Stimulated activated CD4-positive, alpha-beta T cell treated with anti-CD3 and anti-CD28 coated beads, Interleukin-15, amount 100 ng/mL, for 24 hours (primary cell): ENCODE measurements at regions not wholly inside any gene's neighbourhood (a gene's known extent, or its start where the extent isn't known, plus 50 kb on each side); places are given as distances from the start of the nearest gene placed in this dataset.
A peak's percentile ranks its signal among the peaks of the same experiment; 100 is the strongest.

Experiments used
- DNase-seq: peaks from one replicate; pipeline ENCODE4 v3.0.0-alpha.2; 2020

GRCh38 chr18:73913505-73913904, 234.1 kb downstream of the FBXO15 start:
- no peak for DNase-seq

DNA sequence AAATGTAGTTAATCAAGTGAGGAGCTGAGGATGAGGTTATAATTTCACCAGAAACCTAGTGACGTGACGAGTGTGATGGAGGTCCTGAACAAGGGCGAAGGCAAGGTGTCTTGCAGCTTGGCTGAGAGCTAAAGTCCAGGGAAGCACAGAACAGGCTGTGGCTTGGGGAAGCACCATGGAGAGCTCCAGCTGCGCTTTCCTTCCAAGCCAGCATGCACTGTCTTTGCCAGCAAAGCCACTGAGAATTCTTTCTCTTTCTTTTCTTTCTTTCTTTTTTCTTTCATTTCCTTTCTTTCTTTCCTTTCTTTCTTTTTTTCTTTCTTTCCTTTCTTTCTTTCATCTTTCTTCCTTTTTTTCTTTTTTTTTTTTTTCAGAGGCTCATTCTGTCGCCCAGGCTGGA, 239.3 kb downstream of the FBXO15 start:
- no peak for DNase-seq

DNA sequence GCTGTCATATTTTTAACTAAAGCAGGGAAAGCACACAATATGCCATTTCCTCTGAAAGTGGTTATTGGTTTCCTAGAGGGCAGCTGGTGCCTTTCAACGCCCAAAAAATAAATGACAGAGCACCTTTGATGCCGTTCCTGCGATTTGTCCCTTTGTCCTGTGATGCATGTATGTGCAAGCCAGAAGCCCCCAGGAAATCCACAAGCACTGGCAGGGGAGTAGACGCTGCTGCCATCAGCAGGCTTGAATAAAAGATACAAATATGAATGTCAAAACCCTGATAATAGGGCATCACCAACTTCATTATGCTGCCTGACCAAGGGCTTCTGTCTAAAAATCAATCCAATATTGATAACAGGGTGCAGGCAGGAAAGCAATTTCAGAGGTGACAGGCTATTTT, 246.1 kb downstream of the FBXO15 start:
- no peak for DNase-seq

DNA sequence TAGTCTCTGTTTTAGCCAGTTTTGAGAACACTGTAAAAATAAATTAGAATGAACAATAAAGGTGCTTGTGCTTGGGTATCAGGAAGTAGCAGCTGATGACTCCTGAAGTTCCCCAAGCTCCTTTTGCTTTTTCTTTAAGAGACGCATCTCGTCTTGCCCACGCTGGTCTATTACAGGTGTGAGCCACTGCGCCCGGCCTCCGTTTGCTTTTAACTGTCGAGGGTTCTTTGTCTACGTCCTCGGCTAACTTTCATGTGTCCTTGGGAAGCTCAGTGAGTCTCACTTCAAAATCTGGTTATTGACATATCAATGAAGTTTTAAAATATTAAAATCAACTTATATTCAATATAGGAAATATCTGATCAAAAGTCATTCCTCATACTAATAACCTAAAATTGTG, 246.5 kb downstream of the FBXO15 start:
- no peak for DNase-seq

DNA sequence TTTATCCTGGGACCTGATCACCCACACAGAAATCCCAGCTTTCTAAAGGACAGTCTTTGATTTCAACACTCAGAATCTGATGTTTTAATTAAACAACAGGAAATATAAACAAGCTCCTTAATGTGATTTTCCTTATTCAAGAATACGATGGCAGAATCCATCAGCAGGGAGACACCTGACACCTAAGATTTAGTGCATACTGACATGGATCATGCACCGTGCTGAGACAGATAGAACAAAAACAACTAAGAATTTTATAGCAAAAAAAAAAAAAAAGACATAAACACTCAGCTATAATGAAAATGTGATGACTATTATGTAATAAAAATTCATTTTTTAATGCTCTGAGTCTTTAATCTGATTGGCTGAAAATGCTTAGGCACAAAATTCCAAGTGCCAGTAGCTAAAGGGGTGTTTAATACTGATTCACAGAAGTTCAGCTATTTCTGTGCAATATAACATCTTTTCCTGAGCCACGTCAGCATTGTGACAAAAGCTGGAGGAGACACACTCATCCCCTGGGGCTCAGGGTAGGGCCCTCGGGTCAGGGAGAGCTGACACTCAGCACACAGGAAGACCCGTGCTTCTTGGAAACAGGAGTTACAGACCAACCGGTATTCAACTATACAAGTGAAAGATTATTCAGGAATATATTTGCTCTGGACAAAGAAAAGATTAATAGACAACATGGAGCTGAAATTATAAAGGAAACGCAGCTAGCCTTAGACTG, 247.4 kb downstream of the FBXO15 start:
- no peak for DNase-seq

GRCh38 chr18:73897517-73897916, 250.1 kb downstream of the FBXO15 start:
- no peak for DNase-seq

GRCh38 chr18:73896685-73897084, 250.9 kb downstream of the FBXO15 start:
- DNase-seq: no peak

- DNase-seq: no peak
Observed at GRCh38 chr18:73895701-73896100, 251.9 kb downstream of the FBXO15 start.

DNA sequence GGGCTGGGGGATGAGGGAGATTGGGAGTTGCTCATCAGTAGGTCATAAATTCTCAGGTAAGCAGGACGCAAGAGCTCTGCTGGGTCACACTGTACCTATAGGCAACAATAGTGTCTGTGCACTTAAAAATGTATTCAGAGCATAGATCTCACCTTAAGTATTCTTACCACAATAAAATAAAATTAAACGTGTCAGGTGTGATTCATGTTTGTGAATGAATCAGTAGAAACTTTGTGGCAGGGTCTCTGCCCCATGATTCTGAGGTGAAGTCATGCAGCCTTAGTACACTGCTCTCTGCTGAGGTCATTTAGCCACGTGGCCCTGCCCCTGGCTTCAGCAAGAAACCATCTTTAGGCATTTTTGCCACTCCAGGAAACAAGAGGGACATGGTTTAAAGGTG, 253.8 kb downstream of the FBXO15 start:
- DNase-seq: peak; percentile 5

GRCh38 chr18:73891572-73892421, 255.8 kb downstream of the FBXO15 start:
- DNase-seq: peak; percentile 2

DNA sequence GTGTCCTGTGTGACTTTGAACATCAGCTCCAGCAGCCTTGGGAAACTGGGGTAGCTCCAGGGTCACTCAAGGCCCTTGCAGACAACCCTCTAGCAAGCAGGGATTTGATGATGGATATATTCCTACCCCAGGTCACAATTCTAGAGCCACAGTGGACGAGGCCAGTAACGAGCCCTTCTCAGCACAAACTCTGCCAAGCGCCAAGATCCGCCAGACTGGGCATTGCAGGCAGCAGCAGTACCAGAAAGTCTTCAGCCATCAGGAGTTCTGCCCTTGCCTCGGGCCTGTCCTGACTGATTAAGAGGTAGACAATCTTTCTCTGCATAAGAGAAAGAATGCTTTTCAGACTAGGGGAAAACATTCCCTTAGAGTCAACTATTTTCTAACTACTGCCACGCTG, 259.1 kb downstream of the FBXO15 start:
- DNase-seq: no peak

GRCh38 chr18:73887801-73888200, 259.8 kb downstream of the FBXO15 start:
- no peak for DNase-seq

GRCh38 chr18:73884868-73885267, 262.8 kb downstream of the FBXO15 start:
- no peak for DNase-seq

- no peak for DNase-seq
Observed at GRCh38 chr18:73881396-73881917, 266.2 kb downstream of the FBXO15 start.

GRCh38 chr18:73880387-73880786, 267.2 kb downstream of the FBXO15 start:
- DNase-seq: no peak

DNA sequence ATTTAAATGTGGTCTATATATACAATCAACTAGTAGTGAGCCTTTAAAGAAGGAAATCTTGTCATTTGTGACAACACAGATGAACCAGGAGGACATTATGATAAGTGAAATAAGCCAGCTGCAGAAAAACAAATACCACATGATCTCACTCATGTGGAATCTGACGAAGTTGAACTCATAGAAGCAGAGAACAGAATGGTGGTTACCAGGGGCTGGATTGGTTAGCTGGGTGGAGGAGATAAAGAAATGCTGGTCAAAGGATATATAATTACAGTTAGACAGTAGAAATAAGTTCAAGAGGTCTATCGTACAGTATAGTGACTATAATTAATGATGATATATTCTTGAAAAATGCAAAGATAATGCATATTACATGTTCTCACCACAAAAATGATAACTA, 267.9 kb downstream of the FBXO15 start:
- no peak for DNase-seq

GRCh38 chr18:73879328-73879727, 268.3 kb downstream of the FBXO15 start:
- no peak for DNase-seq

DNA sequence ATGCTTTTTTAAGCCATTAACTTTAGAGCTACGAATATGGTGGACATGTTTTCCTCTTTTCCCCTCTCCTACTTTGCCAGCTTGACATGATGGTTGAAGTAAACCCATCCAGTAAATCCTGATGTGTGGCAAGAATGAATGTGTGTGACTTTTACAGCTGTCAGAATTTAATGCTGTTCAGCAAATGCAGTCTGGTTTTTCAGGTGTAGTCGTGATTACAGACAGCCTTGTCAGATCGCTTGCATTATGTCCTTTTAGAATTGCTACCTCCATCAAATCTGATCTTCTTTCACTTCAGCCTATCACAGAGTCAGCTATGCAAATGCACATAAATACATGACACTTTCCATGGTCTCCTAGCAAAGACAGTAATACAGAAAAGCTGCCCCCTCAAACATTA, 278.5 kb downstream of the FBXO15 start:
- no peak for DNase-seq

DNA sequence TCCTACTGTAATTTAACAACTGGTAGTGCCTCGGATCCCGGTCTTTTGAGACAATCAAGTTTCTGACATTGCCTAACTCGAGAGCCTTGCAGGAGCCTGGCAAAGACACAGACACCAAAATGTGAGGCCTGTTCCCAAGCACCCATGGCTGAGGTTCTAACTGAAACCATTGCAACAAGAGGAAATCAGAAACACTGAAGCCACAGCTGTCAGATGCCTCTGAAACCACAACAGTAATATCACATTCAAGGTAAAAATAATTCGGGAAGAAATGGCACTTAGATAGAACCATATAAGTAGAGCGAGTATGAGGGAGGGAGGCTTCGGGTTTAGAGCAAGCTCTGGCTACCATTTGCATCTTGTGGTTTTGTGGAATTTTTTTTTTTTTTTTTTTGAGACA, 285.9 kb downstream of the FBXO15 start:
- no peak for DNase-seq

DNA sequence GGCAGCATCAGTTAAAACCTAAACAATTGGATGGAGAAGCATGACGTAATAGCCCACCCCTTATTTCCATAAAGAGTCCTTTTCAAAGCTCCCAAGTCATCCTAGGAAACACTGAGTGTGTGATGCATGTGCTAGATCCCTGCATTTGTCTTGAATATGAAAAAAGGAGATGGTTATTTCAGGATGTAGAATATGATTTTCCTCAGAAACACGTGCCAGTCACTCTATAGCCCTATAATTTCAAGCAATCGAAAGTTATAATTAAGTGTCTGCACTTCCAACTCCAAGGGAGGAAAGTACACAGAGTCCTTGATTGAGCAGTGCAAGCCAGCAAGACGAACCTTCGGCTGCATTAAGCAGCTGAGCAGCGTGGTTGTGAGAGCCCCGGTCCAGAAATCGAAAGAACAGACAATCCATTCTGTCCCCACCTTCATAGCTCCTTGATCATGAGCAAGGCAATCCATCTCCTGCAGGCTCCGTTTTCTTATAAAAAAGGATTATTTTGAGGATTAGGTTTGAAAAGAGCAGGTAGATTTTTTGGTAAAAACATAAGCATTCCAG, 287.7 kb downstream of the FBXO15 start:
- no peak for DNase-seq

- DNase-seq: no peak
Observed at GRCh38 chr18:73852789-73853549, 294.7 kb downstream of the FBXO15 start.

- DNase-seq: no peak
Observed at GRCh38 chr18:73850782-73851181, 296.9 kb downstream of the FBXO15 start.

DNA sequence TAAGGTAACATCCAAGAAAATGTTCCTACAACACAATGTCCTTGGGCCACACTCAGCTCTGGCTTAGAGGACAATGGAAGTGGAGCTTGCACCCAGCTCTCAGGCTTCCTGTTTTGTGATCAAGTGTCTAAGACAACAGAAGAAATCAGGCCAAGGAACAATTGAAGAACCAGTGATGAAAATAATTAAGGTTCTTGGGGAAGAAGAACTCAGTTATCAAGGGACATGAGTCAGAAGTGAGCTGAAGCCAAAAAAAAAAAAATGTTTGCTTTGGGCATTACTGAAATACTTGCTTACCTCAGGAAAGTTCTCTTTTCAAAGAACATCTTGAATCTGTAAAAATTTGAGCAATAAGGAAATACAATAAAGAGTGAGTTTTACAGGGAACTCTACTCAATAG, 299.0 kb downstream of the FBXO15 start:
- no peak for DNase-seq
